Glomerular visceral epithelial cell (primary cell): ENCODE measurements at regions not wholly inside any gene's neighbourhood (a gene's known extent, or its start where the extent isn't known, plus 50 kb on each side); places are given as distances from the start of the nearest gene placed in this dataset.
A peak's percentile ranks its signal among the peaks of the same experiment; 100 is the strongest.

Experiments
- DNase-seq: peaks from one replicate; pipeline ENCODE4 v3.0.0-alpha.2; 2016; ENCODE audit errors: extremely low spot score

- no peak for DNase-seq
These were observed 223.8 kb downstream of the FBXO15 start for GRCh38 chr18:73923866-73924265.

DNA sequence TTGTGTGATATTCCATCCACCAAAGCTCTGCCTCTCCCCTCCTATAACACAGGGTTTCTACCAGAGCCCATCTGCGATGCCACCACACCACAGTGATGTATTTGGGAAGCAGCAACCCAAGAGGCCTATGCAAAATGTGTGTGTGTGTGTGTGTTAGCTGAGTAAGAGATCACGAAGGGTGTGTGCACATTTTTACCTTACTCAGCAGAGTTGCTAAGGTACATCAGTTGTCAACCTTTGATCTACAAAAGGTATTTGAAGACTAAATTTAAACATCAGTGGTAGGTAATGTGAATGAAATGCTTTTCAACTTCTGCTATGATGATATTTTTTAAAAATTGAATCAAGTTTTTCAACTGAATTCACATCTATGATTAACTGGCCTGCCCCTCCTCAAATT lies 227.6 kb downstream of the FBXO15 start:
- DNase-seq, result no peak

GRCh38 chr18:73918816-73919215 lies 228.8 kb downstream of the FBXO15 start:
- DNase-seq, result no peak

- DNase-seq, result no peak
These were observed 230.6 kb downstream of the FBXO15 start for GRCh38 chr18:73917046-73917445.

DNA sequence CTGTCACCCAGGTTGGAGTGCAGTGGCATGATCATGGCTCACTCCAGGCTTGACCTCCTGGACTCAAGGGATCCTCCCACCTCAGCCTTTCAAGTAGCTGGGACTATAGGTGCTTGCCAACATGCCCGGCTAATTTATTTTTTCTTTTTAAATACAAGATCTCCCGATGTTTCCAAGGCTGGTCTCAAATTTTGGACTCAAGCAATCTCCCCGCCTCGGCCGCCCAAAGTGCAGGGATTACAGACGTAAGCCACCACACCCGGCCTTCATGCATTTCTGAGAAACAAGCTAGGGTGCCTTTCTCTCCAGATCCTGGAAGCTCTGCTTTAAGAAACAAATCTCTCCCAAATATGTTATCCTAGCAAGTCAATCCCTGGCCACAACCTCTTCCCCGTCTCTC lies 234.1 kb downstream of the FBXO15 start:
- DNase-seq, result no peak

DNA sequence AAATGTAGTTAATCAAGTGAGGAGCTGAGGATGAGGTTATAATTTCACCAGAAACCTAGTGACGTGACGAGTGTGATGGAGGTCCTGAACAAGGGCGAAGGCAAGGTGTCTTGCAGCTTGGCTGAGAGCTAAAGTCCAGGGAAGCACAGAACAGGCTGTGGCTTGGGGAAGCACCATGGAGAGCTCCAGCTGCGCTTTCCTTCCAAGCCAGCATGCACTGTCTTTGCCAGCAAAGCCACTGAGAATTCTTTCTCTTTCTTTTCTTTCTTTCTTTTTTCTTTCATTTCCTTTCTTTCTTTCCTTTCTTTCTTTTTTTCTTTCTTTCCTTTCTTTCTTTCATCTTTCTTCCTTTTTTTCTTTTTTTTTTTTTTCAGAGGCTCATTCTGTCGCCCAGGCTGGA lies 239.3 kb downstream of the FBXO15 start:
- DNase-seq, result peak; percentile 30

DNA sequence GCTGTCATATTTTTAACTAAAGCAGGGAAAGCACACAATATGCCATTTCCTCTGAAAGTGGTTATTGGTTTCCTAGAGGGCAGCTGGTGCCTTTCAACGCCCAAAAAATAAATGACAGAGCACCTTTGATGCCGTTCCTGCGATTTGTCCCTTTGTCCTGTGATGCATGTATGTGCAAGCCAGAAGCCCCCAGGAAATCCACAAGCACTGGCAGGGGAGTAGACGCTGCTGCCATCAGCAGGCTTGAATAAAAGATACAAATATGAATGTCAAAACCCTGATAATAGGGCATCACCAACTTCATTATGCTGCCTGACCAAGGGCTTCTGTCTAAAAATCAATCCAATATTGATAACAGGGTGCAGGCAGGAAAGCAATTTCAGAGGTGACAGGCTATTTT lies 246.1 kb downstream of the FBXO15 start:
- no peak for DNase-seq

- DNase-seq, result no peak
These were observed 246.5 kb downstream of the FBXO15 start for GRCh38 chr18:73901151-73901550.

- no peak for DNase-seq
These were observed 247.4 kb downstream of the FBXO15 start for GRCh38 chr18:73900106-73900835.

DNA sequence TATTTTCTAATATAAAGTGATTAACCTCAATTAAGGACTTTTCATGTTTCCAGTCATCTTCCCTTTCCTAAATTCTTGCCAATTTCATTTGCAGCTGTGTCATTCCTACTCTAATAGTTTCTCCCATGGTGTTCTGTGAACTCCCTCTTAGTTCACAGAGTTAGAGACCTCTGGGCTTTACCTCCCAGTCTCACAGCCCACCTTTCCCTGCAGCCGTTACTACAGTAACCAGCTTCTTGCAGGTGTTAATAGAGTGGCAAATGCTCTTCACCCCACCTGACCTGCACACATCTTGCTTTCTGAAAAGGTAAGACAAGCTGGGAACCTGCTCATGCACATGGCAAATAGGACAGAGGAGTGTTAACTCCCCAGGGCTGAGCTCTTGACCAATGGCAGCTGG lies 250.1 kb downstream of the FBXO15 start:
- DNase-seq, result no peak

- DNase-seq, result no peak
These were observed 250.9 kb downstream of the FBXO15 start for GRCh38 chr18:73896685-73897084.

DNA sequence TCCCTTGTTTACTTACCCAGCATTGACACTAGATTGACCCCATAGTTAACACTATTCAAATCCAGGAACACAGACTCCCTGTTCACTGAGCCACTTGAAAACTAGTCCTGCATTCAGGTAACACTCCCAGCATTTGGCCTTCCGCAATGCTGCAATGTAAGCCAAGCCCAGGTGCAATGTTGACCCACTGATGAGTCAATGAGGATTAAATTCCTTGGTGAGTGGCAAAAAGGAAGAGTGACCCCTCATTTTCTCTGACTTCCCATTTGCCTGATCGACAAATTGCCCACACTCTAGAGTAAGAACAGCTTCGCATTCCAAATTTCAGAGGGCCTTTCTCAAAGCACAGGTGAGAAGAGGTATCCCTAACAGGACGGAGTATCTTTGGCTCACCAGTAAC lies 251.9 kb downstream of the FBXO15 start:
- DNase-seq, result no peak

- no peak for DNase-seq
These were observed 253.8 kb downstream of the FBXO15 start for GRCh38 chr18:73893880-73894279.

GRCh38 chr18:73891572-73892421 lies 255.8 kb downstream of the FBXO15 start:
- no peak for DNase-seq

DNA sequence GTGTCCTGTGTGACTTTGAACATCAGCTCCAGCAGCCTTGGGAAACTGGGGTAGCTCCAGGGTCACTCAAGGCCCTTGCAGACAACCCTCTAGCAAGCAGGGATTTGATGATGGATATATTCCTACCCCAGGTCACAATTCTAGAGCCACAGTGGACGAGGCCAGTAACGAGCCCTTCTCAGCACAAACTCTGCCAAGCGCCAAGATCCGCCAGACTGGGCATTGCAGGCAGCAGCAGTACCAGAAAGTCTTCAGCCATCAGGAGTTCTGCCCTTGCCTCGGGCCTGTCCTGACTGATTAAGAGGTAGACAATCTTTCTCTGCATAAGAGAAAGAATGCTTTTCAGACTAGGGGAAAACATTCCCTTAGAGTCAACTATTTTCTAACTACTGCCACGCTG lies 259.1 kb downstream of the FBXO15 start:
- DNase-seq, result no peak

DNA sequence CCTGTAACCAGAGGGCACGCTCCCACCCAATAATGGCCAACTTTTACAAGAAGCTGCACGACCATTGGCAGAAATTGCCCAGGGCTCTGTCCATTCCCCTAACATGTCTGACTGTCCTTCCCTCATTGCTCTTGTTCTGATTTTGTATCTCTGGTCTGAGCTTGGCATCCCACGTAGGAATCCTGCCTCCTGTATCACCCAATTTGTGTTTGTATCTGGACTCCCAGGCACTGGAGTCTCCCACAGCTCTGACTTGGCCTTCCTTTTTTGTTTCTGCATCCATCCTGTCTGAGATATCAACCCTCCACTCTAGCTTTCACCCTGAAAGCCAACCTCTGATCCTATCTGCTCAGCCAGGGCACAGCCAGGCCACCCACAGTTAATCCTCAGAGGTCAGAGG lies 259.8 kb downstream of the FBXO15 start:
- no peak for DNase-seq

DNA sequence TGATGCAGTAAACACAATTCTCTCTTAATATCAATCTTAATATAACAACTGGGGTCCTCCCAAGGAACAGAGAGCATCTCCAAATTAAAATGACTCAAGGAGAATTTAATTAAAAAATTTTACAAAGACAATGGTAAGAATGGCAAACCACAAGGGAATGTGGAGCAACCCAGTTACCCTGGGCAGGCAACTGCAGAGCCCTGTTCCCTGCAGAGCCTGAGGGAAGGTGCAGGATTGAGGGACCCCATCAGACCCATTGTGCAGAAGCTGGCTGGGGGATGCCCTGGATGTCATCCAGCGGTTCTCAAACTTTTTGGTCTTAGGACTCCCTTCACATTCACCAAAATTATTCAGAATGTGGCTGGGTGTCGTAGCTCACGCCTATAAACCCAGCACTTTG lies 262.8 kb downstream of the FBXO15 start:
- no peak for DNase-seq

GRCh38 chr18:73881396-73881917 lies 266.2 kb downstream of the FBXO15 start:
- no peak for DNase-seq

GRCh38 chr18:73880387-73880786 lies 267.2 kb downstream of the FBXO15 start:
- no peak for DNase-seq

DNA sequence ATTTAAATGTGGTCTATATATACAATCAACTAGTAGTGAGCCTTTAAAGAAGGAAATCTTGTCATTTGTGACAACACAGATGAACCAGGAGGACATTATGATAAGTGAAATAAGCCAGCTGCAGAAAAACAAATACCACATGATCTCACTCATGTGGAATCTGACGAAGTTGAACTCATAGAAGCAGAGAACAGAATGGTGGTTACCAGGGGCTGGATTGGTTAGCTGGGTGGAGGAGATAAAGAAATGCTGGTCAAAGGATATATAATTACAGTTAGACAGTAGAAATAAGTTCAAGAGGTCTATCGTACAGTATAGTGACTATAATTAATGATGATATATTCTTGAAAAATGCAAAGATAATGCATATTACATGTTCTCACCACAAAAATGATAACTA lies 267.9 kb downstream of the FBXO15 start:
- peak; percentile 16 for DNase-seq

GRCh38 chr18:73879328-73879727 lies 268.3 kb downstream of the FBXO15 start:
- DNase-seq, result no peak

- DNase-seq, result no peak
These were observed 278.5 kb downstream of the FBXO15 start for GRCh38 chr18:73869182-73869581.

DNA sequence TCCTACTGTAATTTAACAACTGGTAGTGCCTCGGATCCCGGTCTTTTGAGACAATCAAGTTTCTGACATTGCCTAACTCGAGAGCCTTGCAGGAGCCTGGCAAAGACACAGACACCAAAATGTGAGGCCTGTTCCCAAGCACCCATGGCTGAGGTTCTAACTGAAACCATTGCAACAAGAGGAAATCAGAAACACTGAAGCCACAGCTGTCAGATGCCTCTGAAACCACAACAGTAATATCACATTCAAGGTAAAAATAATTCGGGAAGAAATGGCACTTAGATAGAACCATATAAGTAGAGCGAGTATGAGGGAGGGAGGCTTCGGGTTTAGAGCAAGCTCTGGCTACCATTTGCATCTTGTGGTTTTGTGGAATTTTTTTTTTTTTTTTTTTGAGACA lies 285.9 kb downstream of the FBXO15 start:
- DNase-seq, result no peak
